B cell (primary cell): ENCODE measurements at regions not wholly inside any gene's neighbourhood (a gene's known extent, or its start where the extent isn't known, plus 50 kb on each side); places are given as distances from the start of the nearest gene placed in this dataset.

Experiments
- CTCF ChIP-seq: fragments of 200-600 bp; IDR thresholded peaks from one replicate; pipeline ENCODE4 v1.8.0; 2022; ENCODE audit warnings: antibody characterized with exemption, mild to moderate bottlenecking
- EZH2 ChIP-seq: IDR thresholded peaks from 2 replicates; pipeline ENCODE4 v1.6.1; 2012; ENCODE audit warnings: borderline replicate concordance, low read depth, mild to moderate bottlenecking, moderate library complexity, low read length; ENCODE audit not compliant: insufficient read depth, poor library complexity, severe bottlenecking

GRCh38 chr7:142454862-142455261 lies 197.0 kb upstream of the PRSS58 start:
- TF ChIP-seq CTCF (no peak), EZH2 (no peak)
